Endothelial cell (in vitro differentiated cells): ENCODE measurements at regions not wholly inside any gene's neighbourhood (a gene's known extent, or its start where the extent isn't known, plus 50 kb on each side); places are given as distances from the start of the nearest gene placed in this dataset.

ENCODE experiments used
- DNase-seq: peaks from one replicate; pipeline ENCODE4 v3.0.0; 2021; ENCODE audit warnings: low spot score
- H3K27ac Mint-ChIP-seq: one replicate; pipeline ENCODE4 v1.8.0; 2021; ENCODE audit warnings: mixed read lengths, inconsistent platforms; ENCODE audit not compliant: unreplicated experiment
- H3K27me3 Mint-ChIP-seq: one replicate; pipeline ENCODE4 v1.8.0; 2021; ENCODE audit warnings: mild to moderate bottlenecking, moderate library complexity, mixed read lengths, inconsistent platforms; ENCODE audit not compliant: unreplicated experiment
- H3K36me3 Mint-ChIP-seq: one replicate; pipeline ENCODE4 v1.8.0; 2021; ENCODE audit warnings: mild to moderate bottlenecking, low read depth, mixed read lengths, inconsistent platforms; ENCODE audit not compliant: unreplicated experiment
- H3K4me1 Mint-ChIP-seq: one replicate; pipeline ENCODE4 v1.8.0; 2021; ENCODE audit warnings: mild to moderate bottlenecking, mixed read lengths, inconsistent platforms; ENCODE audit not compliant: unreplicated experiment
- H3K4me3 Mint-ChIP-seq: one replicate; pipeline ENCODE4 v1.8.0; 2021; ENCODE audit warnings: mild to moderate bottlenecking, mixed read lengths, inconsistent platforms; ENCODE audit not compliant: unreplicated experiment
- H3K9me3 Mint-ChIP-seq: one replicate; pipeline ENCODE4 v1.8.0; 2021; ENCODE audit warnings: mixed read lengths, inconsistent platforms; ENCODE audit not compliant: unreplicated experiment
- CTCF ChIP-seq: fragments of 200-600 bp; sonication (generic); IDR thresholded peaks from one replicate; pipeline ENCODE4 v1.5.0; 2021; ENCODE audit warnings: antibody characterized with exemption; ENCODE audit not compliant: unreplicated experiment

- Mint-ChIP-seq H3K4me1 (peaks cover 2% of the 10 kb centered on the region), H3K9me3 (no peaks in the 10 kb centered on the region), H3K27me3 (no peaks in the 10 kb centered on the region), H3K27ac (no peak overlapping the region), H3K4me3 (no peak overlapping the region), H3K36me3 (no peaks in the 10 kb centered on the region)
- TF ChIP-seq CTCF, result no peak
- peak; percentile 17 for DNase-seq
Measured at GRCh38 chr14:61925043-61925442, 162.8 kb downstream of the SNAPC1 start.

- H3K4me1 Mint-ChIP-seq, result peaks cover 2% of the 10 kb centered on the region
- TF ChIP-seq CTCF, result no peak
- no peak for DNase-seq
- no peaks in the 10 kb centered on the region for H3K27me3 Mint-ChIP-seq
- H3K36me3 Mint-ChIP-seq, result no peaks in the 10 kb centered on the region
- no peak overlapping the region for H3K4me3 Mint-ChIP-seq
- no peak overlapping the region for H3K27ac Mint-ChIP-seq
- H3K9me3 Mint-ChIP-seq, result no peaks in the 10 kb centered on the region
Measured at GRCh38 chr14:61925732-61926435, 163.7 kb downstream of the SNAPC1 start.

GRCh38 chr14:61927060-61927459 lies 164.8 kb downstream of the SNAPC1 start:
- Mint-ChIP-seq H3K27me3 (no peaks in the 10 kb centered on the region), H3K4me1 (peaks cover 2% of the 10 kb centered on the region), H3K9me3 (no peaks in the 10 kb centered on the region), H3K36me3 (no peaks in the 10 kb centered on the region), H3K27ac (no peak overlapping the region), H3K4me3 (no peak overlapping the region)
- DNase-seq, result no peak
- TF ChIP-seq CTCF, result no peak

GRCh38 chr14:61927520-61927919 lies 165.3 kb downstream of the SNAPC1 start:
- Mint-ChIP-seq H3K27me3 (no peaks in the 10 kb centered on the region), H3K9me3 (no peaks in the 10 kb centered on the region), H3K4me3 (no peak overlapping the region), H3K36me3 (no peaks in the 10 kb centered on the region), H3K27ac (no peak overlapping the region), H3K4me1 (peaks cover 2% of the 10 kb centered on the region)
- no peak for TF ChIP-seq CTCF
- no peak for DNase-seq

- no peak overlapping the region for H3K27ac Mint-ChIP-seq
Measured at GRCh38 chr14:61928300-61928699, 166.1 kb downstream of the SNAPC1 start.

More at GRCh38 chr14:61928300-61928699, 166.1 kb downstream of the SNAPC1 start:
- no peaks in the 10 kb centered on the region for H3K36me3 Mint-ChIP-seq
- H3K27me3 Mint-ChIP-seq, result no peaks in the 10 kb centered on the region
- no peaks in the 10 kb centered on the region for H3K9me3 Mint-ChIP-seq
- H3K4me3 Mint-ChIP-seq, result no peak overlapping the region
- H3K4me1 Mint-ChIP-seq, result peaks cover 2% of the 10 kb centered on the region
- no peak for TF ChIP-seq CTCF
- no peak for DNase-seq
